T47D (cell line): ENCODE measurements at regions not wholly inside any gene's neighbourhood (a gene's known extent, or its start where the extent isn't known, plus 50 kb on each side); places are given as distances from the start of the nearest gene placed in this dataset.
"Not testable (repeated sequence)": the region's sequence is repeated elsewhere in the genome, so short reads cannot be mapped to it uniquely, and the experiment has no call there.

Source experiments
- DNase-seq, 2 experiments: peaks; one replicate each; pipeline versions ENCODE4 v3.0.0 to v3.0.0-alpha.2; 2011 to 2012; ENCODE audit warnings: low read depth in 1 of 2, low spot score in 1 of 2
- JUND ChIP-seq: IDR thresholded peaks from 2 replicates; pipeline ENCODE4 v1.6.1; 2012; ENCODE audit warnings: low read depth
- in situ Hi-C: cut with HindIII; loops from 2 replicates; pipeline ENCODE4 v1.10.0; 2016; ENCODE audit warnings: low sequenced_read_pairs, low pct_unique_long_range_greater_than_20kb

DNA sequence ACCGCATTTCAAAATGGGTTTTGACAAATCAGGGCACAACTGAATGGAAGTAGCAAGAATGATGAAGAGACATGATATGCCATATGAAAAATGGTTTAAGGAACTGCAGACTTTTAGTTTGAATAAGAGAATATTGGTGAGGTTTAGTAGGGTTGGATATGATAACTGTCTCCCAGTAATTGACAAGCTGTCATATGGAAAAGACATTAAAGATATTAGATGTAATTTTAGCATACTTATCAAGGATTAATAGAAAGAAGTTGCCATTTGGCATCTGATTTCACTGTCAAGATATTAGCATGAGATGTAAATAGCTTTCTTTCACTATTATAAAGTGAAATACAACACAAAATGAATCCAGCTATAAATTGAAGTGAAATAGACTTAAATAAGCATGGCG, 169.0 kb upstream of the MPDZ start:
- TF ChIP-seq JUND = no peak
- in situ Hi-C loops = no loop called here
- DNase-seq = no peak

DNA sequence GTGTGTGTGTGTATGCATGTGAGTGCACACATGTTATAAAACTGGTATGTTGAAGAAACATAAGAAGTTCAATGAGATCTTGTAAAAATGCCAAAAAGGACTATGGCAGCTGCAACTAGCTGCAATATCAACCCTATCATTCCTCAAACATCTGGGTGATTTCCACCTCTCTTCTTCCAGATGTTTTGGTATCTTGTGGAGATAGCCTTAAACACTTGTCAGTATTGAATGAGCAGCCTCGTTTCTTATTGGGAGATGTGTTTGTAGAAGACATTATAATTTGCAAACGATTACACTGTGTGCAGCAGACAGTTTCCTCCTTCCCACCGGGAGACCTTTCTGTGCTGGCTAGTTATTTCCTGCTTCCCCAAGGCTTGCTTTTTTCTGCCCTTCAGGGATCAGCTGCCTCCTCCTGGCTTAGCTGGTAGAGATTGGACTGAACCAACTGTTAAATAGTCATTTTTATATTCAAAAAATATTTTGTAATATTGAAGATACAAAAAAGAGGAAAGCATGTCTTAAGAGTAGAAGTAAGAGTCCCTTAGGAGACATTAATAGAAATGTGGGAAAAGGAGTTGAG, 168.4 kb upstream of the MPDZ start:
- no peak for DNase-seq
- in situ Hi-C loops = no loop called here
- no peak for TF ChIP-seq JUND

DNA sequence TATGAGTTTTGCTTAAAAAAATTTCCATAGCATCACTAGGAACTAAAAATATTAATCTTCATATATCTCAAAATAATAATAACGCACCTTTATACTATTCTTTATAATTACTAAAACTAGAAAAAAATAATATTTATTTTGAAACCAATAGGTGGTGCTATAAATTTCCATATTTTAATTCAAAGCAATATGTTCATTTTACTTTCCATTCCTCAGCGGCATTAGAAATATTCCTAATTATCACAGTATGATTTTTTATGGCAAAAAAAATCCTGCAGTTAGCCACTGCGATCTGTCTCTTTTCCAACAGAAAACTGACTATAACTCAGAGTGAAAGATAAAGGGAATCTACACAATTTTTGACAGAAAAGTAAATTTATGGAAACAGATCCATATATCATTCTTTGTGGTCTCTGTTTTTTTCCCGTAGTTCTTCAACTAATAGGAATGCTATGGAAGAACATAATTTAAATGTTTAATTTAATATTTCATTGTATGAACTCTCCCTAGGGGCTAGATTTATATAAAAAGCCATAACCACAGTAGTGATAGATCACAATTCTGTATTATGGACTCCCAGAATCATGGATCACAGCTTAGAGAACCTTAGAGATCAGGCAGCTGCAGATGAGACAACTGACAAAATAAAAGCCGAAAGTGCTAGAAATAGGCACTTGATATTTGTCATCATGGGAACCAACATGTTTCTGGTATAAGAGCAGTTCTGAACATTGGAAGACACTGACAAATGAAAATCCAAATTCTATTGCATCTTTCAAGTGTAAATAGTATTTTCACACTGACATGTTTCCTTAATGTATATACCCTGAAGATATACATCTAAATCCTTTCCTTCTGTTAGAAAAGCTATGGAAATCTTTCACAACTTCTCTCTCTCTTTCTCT, 167.7 kb upstream of the MPDZ start:
- in situ Hi-C loops = no loop called here
- DNase-seq = no peak
- TF ChIP-seq JUND = no peak

DNA sequence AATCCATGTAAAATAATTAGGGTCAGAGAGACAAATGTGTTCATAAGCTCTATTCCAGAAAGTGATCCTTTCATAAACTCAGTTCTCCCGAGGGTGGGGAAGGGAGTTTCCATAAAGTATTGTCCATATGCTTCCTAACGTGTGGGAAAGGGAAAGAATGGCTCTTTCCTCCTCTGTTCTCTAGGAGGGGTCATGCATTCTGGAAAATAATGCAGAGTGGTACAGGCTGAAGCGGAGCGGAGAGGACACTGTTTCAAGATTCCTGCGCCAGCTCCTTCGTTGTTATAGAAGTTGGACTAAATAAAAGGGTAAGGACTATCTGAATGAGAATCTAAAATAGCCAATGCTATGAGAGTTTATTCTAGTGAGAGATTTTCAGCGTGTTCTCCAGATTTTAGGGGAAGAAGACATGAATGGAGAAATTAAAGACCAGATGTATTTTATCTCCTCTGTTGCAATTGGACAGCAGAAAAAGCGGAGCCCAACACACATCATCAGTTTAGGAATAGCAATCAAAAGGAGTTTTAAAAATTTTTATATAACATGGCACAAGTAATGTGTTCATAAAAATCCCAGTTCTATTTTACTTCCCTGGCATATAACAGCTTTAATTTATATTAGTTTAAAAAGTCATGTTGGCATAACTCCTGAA, 166.9 kb upstream of the MPDZ start:
- no peak for DNase-seq
- in situ Hi-C loops = no loop called here
- TF ChIP-seq JUND = no peak

DNA sequence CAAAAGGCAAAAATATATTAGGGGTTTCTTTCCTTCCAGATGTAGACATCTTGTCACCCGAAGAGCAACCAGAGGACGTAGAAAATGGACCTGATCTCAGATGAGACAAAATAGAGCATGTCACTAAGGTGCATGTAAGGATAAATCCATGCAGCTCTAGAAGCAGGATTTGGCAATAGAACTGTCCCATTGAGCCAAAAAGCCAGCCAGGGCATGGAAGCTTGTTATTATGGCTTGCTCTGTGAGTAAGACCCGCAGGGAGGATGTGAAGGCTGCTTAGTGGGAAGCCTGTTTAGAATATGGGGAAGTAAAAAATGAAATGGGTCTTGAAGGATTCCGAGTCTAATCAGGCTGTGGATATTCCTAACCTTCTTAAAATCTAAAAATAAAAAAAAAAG, 165.6 kb upstream of the MPDZ start:
- no peak for TF ChIP-seq JUND
- DNase-seq = peak in 1 of 2 experiments; percentile 19
- in situ Hi-C loops = no loop called here

DNA sequence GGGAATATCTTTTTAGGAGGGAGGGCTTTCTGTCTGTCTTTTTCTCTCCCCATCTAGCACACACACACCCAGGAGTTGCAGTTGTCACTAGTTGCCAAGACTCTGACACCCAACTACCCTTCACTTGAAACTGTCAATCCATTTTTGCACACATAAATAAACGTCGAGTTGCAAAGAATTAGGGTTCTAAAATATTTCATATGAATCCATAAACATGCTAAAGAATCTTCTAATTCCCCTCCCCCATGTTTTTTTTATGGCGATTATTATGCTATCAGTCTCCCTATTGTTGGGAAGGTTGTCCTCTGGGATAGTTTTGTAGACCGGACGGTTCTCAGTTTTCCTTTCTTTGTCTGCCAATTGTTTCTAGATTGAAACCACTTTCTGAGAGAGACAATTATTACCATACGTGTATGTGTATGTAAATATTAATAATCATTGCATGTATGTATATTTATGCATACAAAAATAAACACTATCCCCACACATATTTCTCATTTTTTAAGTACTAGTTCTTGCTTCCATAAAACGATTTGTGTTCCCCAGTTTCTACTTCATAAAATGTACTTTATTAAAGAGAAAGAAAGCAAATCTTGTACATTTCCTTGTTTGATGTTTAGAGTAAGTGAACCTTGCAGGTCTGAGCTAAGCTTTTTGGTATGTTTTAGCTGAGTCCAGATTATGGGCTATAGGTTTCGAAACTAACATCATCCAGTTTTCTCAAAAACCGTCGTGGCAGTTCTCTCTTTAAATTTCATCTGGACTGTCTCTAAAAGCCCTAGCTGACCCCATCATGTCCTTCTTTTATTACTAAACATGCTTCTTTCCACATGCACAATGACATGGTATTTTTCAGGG, 165.0 kb upstream of the MPDZ start:
- in situ Hi-C loops = no loop called here

DNA sequence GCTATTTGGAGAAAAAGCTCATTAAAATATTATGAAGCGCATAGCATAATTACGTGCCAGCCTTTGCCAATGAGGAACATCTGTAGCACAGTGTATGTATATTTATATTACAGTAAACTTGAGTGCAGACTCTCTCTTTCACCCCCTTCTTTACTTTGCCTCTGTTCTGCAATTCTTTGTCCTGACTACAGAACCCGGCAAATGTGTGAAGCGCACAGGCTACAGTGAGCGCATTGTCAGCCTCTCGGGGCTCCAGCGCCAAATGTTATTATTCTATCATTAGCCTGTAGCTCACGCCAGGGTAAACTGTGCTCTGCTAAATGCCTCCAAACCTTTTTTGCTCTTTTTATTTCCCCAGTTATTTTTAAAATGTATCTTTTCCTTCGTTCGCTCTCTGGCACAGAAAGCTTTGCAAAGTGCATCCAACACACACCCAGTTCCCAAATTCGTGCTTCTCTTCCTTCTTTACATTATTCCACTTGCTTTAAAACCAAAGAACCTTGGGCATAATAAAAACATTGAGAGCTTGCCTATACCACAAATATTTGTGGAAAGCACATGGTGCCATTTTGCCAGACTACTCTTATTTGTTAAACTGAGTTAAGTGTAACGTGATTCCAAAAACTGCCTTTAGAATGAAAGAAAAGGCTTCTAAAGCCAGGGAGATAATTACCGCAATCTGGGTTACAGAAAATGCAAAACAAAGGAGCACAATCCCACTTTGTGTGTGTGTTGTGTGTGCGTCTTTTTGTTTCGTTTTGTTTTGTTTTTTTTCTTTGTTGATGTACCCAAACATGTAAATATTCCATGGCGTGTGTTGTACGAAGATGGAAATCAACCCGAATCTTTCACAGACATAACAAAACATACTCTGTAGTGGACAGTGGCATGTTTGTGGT, 164.1 kb upstream of the MPDZ start:
- TF ChIP-seq JUND = no peak
- in situ Hi-C loops = no loop called here
- peak in 1 of 2 experiments; percentile 27 for DNase-seq

More for the DNA sequence above, 165.0 kb upstream of the MPDZ start:
- TF ChIP-seq JUND = no peak
- peak in 1 of 2 experiments; percentile 24 for DNase-seq

DNA sequence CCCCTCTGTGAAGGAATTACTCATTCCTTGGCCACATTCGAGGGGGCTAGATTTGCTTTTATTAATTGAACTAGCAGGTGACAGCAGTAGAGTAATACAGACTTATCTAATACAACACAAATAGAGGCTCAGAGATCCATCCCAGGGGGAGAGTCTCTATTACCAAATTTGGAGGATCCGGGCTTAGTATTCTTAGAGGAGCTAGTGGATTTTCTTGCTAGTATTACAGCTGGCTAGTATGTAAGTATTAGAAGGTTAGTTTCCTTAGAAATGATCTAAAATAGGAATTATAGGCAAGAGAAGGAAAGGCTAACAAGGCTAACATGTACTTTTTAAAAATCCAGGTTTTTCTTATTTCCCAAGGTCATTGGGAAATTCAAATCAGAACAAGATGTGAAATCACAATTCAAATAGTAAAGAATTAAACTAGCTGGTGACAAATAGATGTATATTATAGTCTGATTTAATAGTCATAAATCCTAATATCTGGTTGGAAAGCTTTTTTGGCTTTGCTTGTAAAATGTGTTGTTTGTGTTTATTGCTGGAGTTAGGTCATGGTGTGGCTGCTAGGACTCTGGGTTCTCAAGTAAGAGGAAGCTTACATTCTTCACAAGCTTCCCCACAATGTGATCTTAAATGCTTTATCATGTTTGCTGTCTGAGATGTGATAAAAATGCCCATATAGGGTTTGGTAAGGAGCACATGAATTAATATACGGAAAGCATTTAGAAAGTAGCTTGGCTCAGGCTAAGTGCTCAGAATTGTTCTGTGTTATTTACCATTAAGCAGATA, 160.4 kb upstream of the MPDZ start:
- no peak for DNase-seq
- TF ChIP-seq JUND = no peak
- in situ Hi-C loops = no loop called here

DNA sequence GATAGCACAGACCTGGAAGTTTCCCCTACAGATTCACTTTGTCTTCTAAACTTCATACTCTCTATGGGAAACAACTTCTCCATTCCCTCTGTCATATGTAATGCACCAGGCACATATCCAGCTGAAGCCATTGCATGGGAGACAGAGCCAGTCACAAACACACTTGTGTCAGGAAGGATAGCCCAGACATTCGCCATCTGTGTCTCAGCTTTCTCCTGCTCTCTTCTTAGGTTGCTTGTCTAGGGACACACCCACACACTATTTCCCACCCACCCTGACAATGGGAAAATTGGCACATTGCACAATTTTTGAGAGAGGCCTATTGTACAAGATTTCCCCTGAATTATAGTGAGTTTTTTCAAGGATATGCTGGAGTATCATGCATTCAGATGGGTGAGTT, 158.4 kb upstream of the MPDZ start:
- in situ Hi-C loops = no loop called here
- no peak for DNase-seq
- TF ChIP-seq JUND = no peak

DNA sequence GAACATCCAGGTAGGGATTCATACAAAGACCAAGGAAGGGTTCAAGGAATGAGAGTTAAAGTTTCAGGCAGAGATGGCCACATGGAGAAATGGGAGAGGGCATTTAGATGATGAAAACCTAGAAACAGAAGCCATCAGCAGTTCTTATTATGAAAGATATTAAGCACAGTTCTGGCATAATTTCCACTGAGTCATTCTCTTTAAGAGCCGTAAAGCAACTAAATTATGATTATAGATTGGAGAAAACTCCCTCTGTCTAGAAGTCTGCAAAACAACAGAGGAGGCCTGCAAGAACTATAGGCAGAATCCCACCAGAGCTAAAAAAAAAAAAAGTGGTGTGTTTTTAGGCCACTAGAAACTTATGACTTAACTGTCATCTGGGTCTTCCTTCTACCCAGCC, 157.1 kb upstream of the MPDZ start:
- no peak for TF ChIP-seq JUND
- DNase-seq = no peak
- in situ Hi-C loops = no loop called here

DNA sequence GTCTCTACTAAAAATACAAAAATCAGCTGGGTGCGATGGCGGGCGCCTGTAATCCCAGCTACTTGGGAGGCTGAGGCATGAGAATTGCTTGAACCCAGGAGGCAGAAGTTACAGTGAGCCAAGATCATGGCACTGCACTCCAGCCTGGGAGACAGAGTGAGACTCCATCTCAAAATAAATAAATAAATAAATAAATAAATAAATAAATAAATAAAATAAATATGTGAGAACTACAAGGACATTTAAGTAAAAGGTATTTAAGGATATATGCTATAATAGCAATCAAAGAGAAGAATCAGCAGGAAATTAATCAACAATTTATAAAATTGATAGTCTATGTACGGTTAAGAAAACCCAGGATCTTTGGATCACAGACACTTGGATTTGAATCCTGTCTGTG, 154.0 kb upstream of the MPDZ start:
- in situ Hi-C loops, DNase-seq: not testable (repeated sequence)
